ENCODE measurements at regions not wholly inside any gene's neighbourhood (a gene's known extent, or its start where the extent isn't known, plus 50 kb on each side); places are given as distances from the start of the nearest gene placed in this dataset.

GRCh38 chr11:11069841-11070835 is 212.3 kb upstream of the ZBED5 start:
- TF ChIP-seq, protein P1, sequence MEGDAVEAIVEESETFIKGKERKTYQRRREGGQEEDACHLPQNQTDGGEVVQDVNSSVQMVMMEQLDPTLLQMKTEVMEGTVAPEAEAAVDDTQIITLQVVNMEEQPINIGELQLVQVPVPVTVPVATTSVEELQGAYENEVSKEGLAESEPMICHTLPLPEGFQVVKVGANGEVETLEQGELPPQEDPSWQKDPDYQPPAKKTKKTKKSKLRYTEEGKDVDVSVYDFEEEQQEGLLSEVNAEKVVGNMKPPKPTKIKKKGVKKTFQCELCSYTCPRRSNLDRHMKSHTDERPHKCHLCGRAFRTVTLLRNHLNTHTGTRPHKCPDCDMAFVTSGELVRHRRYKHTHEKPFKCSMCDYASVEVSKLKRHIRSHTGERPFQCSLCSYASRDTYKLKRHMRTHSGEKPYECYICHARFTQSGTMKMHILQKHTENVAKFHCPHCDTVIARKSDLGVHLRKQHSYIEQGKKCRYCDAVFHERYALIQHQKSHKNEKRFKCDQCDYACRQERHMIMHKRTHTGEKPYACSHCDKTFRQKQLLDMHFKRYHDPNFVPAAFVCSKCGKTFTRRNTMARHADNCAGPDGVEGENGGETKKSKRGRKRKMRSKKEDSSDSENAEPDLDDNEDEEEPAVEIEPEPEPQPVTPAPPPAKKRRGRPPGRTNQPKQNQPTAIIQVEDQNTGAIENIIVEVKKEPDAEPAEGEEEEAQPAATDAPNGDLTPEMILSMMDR (IDR thresholded peaks at IDR 0.05): no peak
- no peak for TF ChIP-seq POLR2A (IDR thresholded peaks at IDR 0.05)

Measured in Peyer's patch (tissue), 4 donors.